A549 (cell line): ENCODE measurements at regions not wholly inside any gene's neighbourhood (a gene's known extent, or its start where the extent isn't known, plus 50 kb on each side); places are given as distances from the start of the nearest gene placed in this dataset.

Source experiments
- BCL3 ChIP-seq: fragments of >200 bp; sonication (Bioruptor Twin); formaldehyde crosslinking; IDR thresholded peaks from 3 replicates; pipeline ENCODE4 v1.6.1; 2016
- CTCF ChIP-seq: fragments of >200 bp; sonication (Bioruptor Twin); formaldehyde crosslinking; IDR thresholded peaks from 3 replicates; pipeline ENCODE4 v1.5.1; 2016
- EP300 ChIP-seq, 2 experiments: fragments of >200 bp; sonication (Bioruptor Twin); formaldehyde crosslinking; IDR thresholded peaks; 2 replicates in 1 of 2; 3 replicates in 1 of 2; pipeline ENCODE4 v1.6.1; 2016 to 2017
- ESRRA ChIP-seq: fragments of 150-350 bp; IDR thresholded peaks from 2 replicates; pipeline ENCODE4 v1.6.1; 2014; ENCODE audit warnings: mild to moderate bottlenecking, low read length, borderline replicate concordance
- HDAC2 ChIP-seq: fragments of 200-600 bp; sonication (generic); IDR thresholded peaks from 2 replicates; pipeline ENCODE4 v1.6.1; 2016
- JUN ChIP-seq, 2 experiments: fragments of >200 bp; sonication (Bioruptor Twin); formaldehyde crosslinking; IDR thresholded peaks; 2 replicates in 1 of 2; 3 replicates in 1 of 2; pipeline ENCODE4 v1.6.1; 2016 to 2017
- MAX ChIP-seq: IDR thresholded peaks from 2 replicates; pipeline ENCODE4 v1.6.1; 2012
- POLR2A ChIP-seq: IDR thresholded peaks from 2 replicates; pipeline ENCODE4 v1.6.1; 2012; ENCODE audit warnings: mild to moderate bottlenecking, low read length
- RAD21 ChIP-seq, 2 experiments: fragments of >200 bp in 1 of 2; sonication (Bioruptor Twin) in 1 of 2; formaldehyde crosslinking in 1 of 2; IDR thresholded peaks in 1 of 2; conservative IDR thresholded peaks in 1 of 2; 2 replicates in 1 of 2; 3 replicates in 1 of 2; pipeline ENCODE4 v1.6.1; 2012 to 2018; ENCODE audit warnings: inconsistent platforms in 1 of 2
- RARB ChIP-seq: fragments of 250-450 bp; sonication (Bioruptor Pico); IDR thresholded peaks from 2 replicates; pipeline ENCODE4 v1.8.0; 2021; ENCODE audit warnings: mild to moderate bottlenecking, moderate library complexity
- RNF2 ChIP-seq: fragments of 200-600 bp; sonication (generic); IDR thresholded peaks from 2 replicates; pipeline ENCODE4 v1.6.1; 2016; ENCODE audit warnings: low read depth, mild to moderate bottlenecking, antibody characterized with exemption, moderate library complexity, borderline replicate concordance
- TP53 ChIP-seq: fragments of 250-450 bp; sonication (Bioruptor Pico); IDR thresholded peaks from 2 replicates; pipeline ENCODE4 v1.5.0; 2021; ENCODE audit warnings: mild to moderate bottlenecking, moderate library complexity

GRCh38 chr5:1936413-1936812, 53.7 kb upstream of the IRX4 start:
- TF ChIP-seq TP53 (CRISPR knock-in tag), result no peak
- no peak for TF ChIP-seq RNF2
- TF ChIP-seq JUN (IDR thresholded peaks at IDR 0.05), result no peak
- TF ChIP-seq MAX, result no peak
- no peak for TF ChIP-seq CTCF
- TF ChIP-seq POLR2A, result no peak
- no peak for TF ChIP-seq ESRRA
- no peak for TF ChIP-seq RARB (CRISPR knock-in tag)
- TF ChIP-seq BCL3, result no peak
- no peak for TF ChIP-seq RAD21 (conservative IDR thresholded peaks at IDR 0.05 in 1 of 2, IDR thresholded peaks at IDR 0.05 in 1 of 2)
- no peak for TF ChIP-seq EP300 (IDR thresholded peaks at IDR 0.05)
- TF ChIP-seq HDAC2, result no peak
